ENCODE measurements at regions not wholly inside any gene's neighbourhood (a gene's known extent, or its start where the extent isn't known, plus 50 kb on each side); places are given as distances from the start of the nearest gene placed in this dataset.
"Not testable (repeated sequence)": the region's sequence is repeated elsewhere in the genome, so short reads cannot be mapped to it uniquely, and the experiment has no call there.

GRCh38 chr1:229012823-229013222, 258.1 kb upstream of the RAB4A start:
- DNase-seq (ENCODE audit: low read depth) = no peak

DNA sequence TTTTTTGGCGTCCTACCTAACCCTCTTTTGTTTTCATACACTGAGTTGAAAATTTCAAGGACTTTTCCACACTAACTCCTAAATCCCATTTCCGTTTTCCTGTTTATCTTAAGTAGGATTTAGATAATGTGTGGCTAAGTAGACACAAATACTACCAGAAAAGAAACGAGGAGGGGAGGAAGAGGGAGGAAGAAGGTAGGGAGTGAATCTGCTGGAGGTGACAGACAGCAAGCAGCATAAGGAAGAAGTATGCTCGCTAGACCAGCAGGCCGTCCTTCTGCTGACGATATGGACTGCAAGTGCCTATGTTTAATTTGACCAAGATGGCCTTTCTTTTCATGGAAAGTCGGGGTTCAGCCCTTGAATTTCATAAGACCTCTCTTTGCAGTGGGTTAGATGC, 256.9 kb upstream of the RAB4A start:
- no peak for DNase-seq (ENCODE audit: low read depth)

DNA sequence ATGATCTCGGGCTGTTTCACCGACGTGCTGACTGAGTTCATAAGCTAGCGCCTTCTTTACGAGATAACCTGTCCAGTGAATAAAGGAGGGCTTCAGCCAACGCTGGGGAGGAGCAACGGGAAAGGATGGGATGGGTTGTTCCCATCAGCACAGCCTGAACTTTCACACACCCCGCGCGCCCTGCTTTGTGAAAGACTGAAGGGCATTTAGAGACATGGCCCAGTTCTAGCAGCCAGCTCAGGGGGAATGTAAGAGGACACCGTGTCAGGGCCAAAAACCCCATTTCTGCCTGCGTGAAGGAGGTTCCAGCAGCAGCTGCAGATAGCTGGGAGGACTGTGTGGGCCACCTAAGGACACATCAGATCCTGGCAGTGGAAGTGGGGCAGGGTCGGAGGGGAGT, 255.1 kb upstream of the RAB4A start:
- no peak for DNase-seq (ENCODE audit: low read depth)

GRCh38 chr1:229017091-229017490, 253.8 kb upstream of the RAB4A start:
- no peak for DNase-seq (ENCODE audit: low read depth)

- DNase-seq (ENCODE audit: low read depth) = no peak
These were observed 252.1 kb upstream of the RAB4A start for GRCh38 chr1:229018674-229019295.

GRCh38 chr1:229019663-229020271, 251.1 kb upstream of the RAB4A start:
- no peak for DNase-seq (ENCODE audit: low read depth)

- not testable (repeated sequence) for DNase-seq (ENCODE audit: low read depth)
These were observed 249.9 kb upstream of the RAB4A start for GRCh38 chr1:229021034-229021433.

- DNase-seq (ENCODE audit: low read depth) = no peak
These were observed 248.1 kb upstream of the RAB4A start for GRCh38 chr1:229022595-229023333.

DNA sequence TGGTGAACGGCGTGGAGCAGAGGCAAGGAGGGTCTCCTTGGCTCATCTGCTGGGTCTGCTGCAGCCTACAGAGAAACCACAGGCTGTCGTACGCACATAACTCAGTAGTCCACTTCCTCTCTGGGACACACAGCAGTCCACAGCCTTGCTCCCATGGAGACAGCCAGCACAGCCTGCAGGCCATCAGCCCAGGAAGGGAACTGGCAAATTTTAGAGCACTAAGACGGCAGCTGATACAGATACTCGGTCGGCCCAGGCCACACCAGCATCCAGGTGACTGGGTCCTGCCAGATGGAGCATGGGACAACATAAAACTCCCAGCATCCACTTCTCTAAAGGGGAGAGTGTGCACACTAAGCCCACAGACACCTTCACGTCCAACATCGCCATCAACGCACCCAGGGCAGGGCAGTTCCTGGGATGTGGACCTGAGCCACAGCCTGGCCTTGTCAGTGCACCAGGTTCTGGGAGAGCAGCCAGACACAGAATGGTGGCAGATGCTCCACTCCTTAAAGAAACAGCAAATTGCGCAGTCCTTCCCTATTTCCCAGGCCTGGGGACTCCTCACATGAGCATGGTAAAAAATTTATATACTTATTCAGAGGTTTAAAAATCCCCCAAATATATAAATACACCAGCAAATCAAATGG, 247.1 kb upstream of the RAB4A start:
- no peak for DNase-seq (ENCODE audit: low read depth)

GRCh38 chr1:229024528-229025130, 246.3 kb upstream of the RAB4A start:
- peak; percentile 70 for DNase-seq (ENCODE audit: low read depth)

- no peak for DNase-seq (ENCODE audit: low read depth)
These were observed 245.3 kb upstream of the RAB4A start for GRCh38 chr1:229025576-229025975.

DNA sequence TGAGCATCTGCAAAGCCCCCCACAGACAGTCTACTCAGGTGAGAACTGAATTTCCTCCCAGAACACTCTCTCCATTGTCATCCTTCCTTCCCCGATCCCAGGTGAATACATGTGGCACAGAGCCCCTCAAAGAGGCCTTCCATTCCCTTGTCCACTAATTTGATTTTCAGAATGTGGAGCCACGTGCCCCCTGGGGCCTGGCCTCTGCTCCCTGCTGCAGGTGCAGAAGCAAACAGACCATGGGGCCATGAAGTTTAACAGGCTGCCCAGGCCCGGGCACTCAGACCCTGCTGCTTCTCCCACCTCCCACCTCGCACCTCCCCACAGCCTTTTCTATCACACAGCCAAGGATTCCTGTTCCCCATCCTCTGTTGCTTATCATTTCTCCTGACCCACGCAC, 243.8 kb upstream of the RAB4A start:
- no peak for DNase-seq (ENCODE audit: low read depth)

DNA sequence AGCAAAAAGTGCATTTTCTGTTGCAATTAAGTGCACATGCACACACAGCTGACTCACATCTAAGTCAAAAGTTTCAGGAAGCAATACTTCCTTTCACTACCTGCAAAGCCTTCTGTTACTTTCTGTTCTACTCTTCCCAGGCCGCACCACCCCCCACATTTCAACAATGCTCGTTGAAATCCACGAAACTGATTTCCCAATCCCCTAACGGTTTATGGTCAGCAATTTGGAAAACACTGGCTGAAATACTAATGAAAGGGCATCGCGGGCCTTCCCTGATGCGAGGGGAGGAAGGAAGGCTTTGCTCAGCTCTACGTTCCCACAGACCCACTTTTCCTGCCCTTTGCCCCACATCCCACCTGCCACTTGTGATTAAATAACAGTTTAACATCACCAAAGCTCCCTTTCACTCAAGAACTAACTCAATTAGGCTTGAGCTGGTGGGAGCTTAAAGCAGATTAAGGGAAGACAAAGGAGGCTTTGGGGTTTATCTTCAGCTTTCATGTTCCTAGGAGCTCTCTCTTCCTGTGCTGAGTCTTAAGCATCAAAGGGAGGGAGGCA, 243.2 kb upstream of the RAB4A start:
- no peak for DNase-seq (ENCODE audit: low read depth)

- DNase-seq (ENCODE audit: low read depth) = no peak
These were observed 242.4 kb upstream of the RAB4A start for GRCh38 chr1:229028544-229028943.

DNA sequence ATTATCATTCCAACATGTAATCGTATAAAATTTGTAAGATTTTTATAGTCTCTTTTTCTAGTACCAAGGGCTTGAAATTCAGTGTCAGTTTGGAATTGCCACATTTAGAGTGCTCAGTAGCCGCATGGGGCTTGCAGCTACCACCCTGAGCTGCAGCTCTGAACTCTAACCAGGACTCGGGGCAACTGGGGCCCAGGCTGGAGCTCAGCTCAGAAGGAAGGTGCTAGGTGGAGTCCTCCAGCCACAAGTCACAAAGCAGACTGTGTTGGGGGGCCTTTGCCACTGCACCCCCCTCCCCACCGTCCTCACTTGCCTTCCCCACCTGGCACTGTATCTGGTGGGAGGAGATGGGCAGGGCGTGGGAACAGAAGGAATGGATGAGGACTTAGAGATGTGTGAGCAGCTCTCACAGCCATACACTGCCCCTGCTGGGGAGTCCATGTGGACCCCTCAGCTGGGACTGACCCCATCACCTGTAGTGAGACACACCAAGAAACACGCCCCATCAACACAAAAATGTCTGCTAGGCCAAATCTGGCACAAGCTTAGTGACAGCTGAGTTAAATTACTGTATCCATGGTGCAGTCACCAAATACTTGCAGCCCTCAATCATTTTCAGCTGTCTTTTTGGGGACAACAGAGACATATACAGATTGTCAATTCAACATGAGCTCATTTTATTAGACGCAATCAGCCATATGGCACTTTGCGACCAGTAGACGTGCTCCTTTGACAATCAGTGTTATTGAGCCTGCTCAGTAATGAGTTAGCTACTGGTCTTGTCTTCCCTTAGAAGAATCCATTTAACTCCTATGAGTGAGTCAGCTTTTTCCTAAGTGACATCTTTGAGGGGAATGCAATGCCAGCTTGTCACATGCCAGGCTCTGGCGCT, 241.7 kb upstream of the RAB4A start:
- DNase-seq (ENCODE audit: low read depth) = no peak

- DNase-seq (ENCODE audit: low read depth) = no peak
These were observed 241.1 kb upstream of the RAB4A start for GRCh38 chr1:229029879-229030235.

- DNase-seq (ENCODE audit: low read depth) = no peak
These were observed 240.3 kb upstream of the RAB4A start for GRCh38 chr1:229030630-229031029.

GRCh38 chr1:229031061-229031460, 239.8 kb upstream of the RAB4A start:
- DNase-seq (ENCODE audit: low read depth) = no peak

DNA sequence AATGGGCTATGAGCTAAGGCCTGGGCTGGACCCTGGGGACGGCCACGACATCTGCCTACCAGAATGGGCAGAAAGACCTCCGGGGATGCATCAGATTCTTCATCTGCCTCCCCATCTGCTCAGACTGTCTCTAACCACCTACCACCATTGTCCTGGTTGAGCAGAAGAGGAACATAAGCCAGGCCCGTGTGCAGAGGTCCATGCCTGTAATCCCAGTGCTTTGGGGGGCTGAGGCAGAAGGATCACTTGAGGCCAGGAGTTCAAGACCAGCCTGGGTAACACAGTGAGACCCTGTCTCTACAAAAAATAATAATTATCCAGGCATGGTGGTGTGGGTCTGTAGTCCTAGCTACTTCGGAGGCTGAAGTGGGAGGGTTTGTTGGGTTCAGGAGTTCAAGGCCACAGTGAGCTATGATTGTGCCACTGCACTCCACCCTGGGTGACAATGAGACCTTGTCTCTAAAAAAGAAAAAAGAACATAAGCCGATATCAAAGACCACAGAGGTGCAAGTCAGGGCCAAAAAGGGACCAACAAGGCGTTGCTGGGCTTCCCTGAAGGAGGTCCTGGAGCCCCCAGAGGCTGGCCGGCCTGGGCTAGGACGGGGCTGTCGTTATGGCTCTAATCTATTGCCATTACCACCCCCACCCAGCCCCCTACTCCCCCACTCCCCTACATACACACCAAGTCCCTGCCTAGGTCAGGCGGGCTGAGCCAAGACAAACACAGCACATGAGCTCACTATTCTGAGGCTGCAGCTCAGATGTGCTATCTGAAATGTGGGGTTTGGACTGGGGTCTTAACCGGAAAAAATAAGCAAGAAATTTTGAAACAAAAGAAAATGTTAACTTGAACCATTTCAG, 239.2 kb upstream of the RAB4A start:
- no peak for DNase-seq (ENCODE audit: low read depth)

- no peak for DNase-seq (ENCODE audit: low read depth)
These were observed 238.5 kb upstream of the RAB4A start for GRCh38 chr1:229032375-229032774.

All from stromal cell of bone marrow (primary cell).